HG02852 (cell line): ENCODE measurements at regions not wholly inside any gene's neighbourhood (a gene's known extent, or its start where the extent isn't known, plus 50 kb on each side); places are given as distances from the start of the nearest gene placed in this dataset.

Experiments used
- ATAC-seq: cut with Tn5 transposase; IDR thresholded peaks from one replicate; pipeline ENCODE4 v1.9.1; 2021; ENCODE audit warnings: mild to moderate bottlenecking, moderate library complexity; ENCODE audit not compliant: unreplicated experiment

DNA sequence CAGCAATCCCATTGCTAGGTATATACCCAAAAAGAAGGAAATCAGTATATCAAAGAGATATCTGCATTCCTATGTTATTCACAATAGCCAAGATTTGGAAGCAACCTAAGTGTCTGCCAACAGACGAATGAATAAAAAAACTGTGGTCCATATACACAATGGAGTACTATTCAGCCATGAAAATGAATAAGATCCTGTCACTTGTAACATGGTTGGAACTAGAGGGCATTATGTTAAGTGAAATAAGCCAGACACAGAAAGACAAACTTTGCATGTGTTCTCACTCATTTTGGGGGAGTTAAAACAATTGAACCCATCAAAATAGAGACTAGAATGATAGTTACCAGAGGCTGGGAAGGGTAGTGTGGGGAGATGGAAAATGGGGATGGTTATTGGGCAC is 323.5 kb upstream of the NFE2L3 start:
- no peak for ATAC-seq

DNA sequence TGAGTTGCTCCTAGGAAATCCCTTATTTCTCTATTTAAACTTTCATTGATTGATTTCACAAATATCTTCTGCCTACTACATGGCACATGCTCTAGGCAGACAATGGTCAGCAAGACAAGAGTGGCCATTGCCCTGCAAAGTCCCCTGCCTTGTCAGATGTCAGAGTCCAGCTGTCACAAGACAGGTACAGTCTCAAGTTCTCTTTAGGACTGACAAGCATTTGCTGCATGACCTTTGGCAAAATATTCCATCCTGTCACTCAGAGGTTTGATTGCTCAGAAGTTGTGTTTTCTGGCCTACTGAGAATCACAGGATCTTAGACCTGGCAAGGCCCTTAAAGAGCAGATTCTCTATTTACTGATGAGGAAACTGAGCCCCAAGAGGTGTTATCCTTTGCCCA is 322.3 kb upstream of the NFE2L3 start:
- ATAC-seq: no peak

DNA sequence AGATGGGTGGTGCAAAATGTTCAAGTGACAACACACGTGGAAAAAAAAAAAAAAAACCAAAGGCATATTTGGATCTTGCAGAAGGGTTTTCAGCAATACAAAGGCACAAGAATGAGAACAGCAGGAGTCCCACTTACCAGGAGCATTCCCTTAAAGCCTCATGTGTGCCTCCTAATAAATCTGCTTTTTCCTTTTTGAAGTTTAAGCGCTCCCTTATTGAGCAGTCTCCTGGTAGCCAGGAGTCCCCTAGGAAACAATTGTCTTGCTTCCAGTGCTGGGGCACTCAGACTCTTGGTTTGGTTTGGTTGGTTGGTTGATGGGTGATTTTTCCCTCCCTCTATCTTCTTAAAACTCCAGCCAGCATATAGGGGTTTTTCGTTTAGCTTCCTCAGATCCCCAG is 321.8 kb upstream of the NFE2L3 start:
- ATAC-seq: no peak

GRCh38 chr7:25831062-25831691 is 320.8 kb upstream of the NFE2L3 start:
- no peak for ATAC-seq

DNA sequence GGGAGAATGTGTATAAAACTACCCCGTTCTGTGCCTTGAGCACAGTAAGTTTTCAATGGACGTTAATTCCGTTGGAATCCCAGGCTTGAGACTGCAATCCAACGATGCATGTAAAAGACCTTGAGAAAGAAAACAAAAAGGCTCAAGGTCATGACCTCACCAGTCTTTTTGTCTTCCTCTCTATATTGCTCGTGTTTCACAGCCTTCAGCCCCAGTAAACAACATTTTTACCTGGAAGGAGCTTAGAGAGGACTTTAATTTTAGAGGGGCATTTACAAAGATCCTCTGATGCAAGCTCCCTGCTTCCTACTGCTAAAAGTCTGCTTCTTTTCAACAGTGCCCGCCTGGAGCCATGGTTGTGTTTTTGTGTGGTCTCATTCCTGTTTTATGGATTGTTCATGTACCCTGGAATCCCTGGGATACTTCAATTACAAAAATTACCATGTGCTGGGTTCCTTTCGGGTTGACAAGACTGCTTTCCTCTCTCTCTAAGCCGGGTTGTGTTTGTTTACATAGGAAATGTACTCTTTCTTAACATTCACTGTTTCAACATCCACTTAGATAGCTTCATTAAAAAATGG is 320.1 kb upstream of the NFE2L3 start:
- no peak for ATAC-seq

GRCh38 chr7:25832456-25832855 is 319.5 kb upstream of the NFE2L3 start:
- no peak for ATAC-seq

GRCh38 chr7:25832929-25833328 is 319.1 kb upstream of the NFE2L3 start:
- no peak for ATAC-seq

DNA sequence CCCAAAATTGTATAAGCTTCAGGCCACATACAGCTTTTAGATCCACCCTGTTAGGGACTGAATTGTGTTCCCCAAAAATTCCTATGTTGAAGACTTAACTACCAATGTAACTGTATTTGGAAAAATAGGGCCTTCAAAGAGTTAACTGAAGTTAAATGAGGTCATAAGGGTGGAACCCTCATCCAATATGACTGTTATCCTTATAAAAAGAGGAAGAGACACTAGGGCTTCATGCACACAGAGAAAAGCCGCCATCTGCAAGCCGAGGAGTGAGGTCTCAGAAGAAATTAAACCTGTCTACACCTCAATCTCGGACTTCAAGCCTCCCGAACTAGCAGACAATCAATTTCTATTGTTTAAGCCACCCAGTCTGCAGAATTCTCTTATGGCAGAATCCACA is 317.9 kb upstream of the NFE2L3 start:
- ATAC-seq: no peak

DNA sequence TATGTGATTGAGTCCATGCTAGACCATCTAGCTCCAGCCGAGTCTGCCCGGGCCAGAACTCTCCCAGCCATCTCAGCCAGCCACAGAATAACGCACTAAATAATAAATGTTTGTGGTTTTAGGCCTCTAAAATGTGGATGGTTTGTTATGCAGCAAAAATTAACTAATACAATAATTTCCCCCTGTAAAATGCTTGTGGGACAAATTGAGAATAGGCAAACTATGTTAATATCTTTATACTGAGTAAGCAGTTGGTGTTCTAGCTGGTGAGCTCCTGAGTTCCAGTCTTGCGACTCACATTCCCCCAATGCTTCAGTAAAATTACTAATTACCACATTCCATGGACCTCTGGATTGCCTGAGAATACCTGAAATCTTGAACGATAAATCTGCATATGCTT is 316.8 kb upstream of the NFE2L3 start:
- no peak for ATAC-seq

- ATAC-seq: no peak
Measured at GRCh38 chr7:25839084-25839769, 312.8 kb upstream of the NFE2L3 start.

- no peak for ATAC-seq
Measured at GRCh38 chr7:25840209-25840792, 311.7 kb upstream of the NFE2L3 start.

- no peak for ATAC-seq
Measured at GRCh38 chr7:25841575-25841974, 310.4 kb upstream of the NFE2L3 start.

GRCh38 chr7:25842201-25842733 is 309.7 kb upstream of the NFE2L3 start:
- ATAC-seq: no peak

DNA sequence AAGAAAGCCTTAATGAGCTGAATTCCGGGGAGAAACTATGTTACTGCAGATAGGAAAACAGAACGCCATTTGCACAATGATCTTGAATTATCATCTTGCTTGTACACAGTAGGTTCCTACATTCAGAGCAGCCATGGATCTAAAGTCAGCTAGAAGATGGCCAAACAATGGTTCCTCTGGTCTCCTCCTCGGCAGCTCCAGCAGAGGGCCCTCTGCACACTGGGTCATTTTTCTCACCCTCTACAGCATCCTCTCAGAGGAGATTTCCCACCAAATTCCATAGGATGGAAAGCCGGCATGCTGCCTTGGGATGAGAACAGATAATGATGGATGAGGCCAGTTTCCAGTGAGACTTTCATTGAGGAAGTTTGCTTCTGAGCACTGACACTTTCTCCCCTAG is 308.5 kb upstream of the NFE2L3 start:
- ATAC-seq: no peak

GRCh38 chr7:25844102-25844870 is 307.7 kb upstream of the NFE2L3 start:
- ATAC-seq: no peak

- no peak for ATAC-seq
Measured at GRCh38 chr7:25845464-25845863, 306.5 kb upstream of the NFE2L3 start.

DNA sequence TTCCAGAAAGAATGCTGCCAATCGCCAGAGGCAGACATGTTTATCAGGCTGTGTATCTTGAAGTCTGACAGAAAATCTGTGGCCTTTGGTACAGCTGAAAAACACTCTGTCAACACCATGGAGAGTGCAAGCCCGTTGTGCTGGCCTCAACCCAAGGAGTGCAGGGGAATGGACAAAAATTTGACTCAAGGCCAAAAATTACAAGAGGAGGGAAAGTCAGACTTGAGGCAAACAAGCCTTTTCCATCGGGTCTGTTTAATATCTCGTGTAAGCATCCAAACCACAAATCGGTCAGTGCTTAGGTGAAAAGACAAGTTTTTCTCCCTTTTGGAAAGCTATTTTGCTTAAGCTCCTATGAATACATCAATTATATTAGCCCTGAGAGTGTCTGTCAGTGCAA is 305.3 kb upstream of the NFE2L3 start:
- ATAC-seq: no peak

- no peak for ATAC-seq
Measured at GRCh38 chr7:25847336-25848070, 304.5 kb upstream of the NFE2L3 start.

- ATAC-seq: no peak
Measured at GRCh38 chr7:25849500-25850184, 302.4 kb upstream of the NFE2L3 start.

GRCh38 chr7:25850216-25850615 is 301.8 kb upstream of the NFE2L3 start:
- ATAC-seq: no peak
